Nephron (organoid): ENCODE measurements at regions not wholly inside any gene's neighbourhood (a gene's known extent, or its start where the extent isn't known, plus 50 kb on each side); places are given as distances from the start of the nearest gene placed in this dataset.

Experiments
- H3K27ac Mint-ChIP-seq, 3 experiments: 2 replicates each; pipeline ENCODE4 v1.8.0; 2020; ENCODE audit warnings: mixed read lengths in 3 of 3, mild to moderate bottlenecking in 2 of 3, moderate library complexity in 1 of 3
- H3K27me3 Mint-ChIP-seq: 2 replicates; pipeline ENCODE4 v1.8.0; 2021; ENCODE audit warnings: low read depth, mild to moderate bottlenecking, moderate library complexity, mixed read lengths
- H3K36me3 Mint-ChIP-seq: 2 replicates; pipeline ENCODE4 v1.8.0; 2020; ENCODE audit warnings: low read depth, mixed read lengths
- H3K4me1 Mint-ChIP-seq: 2 replicates; pipeline ENCODE4 v1.8.0; 2020; ENCODE audit warnings: mixed read lengths
- H3K4me3 Mint-ChIP-seq, 3 experiments: 2 replicates each; pipeline ENCODE4 v1.8.0; 2020; ENCODE audit warnings: mild to moderate bottlenecking in 3 of 3, mixed read lengths in 3 of 3, moderate library complexity in 2 of 3
- H3K9me3 Mint-ChIP-seq: 2 replicates; pipeline ENCODE4 v1.8.0; 2020; ENCODE audit warnings: mixed read lengths
- TF ChIP-seq, protein P1 (sequence below), 3 experiments: fragments of 200-600 bp; sonication (generic); IDR thresholded peaks; one replicate each; pipeline ENCODE4 v1.5.0; 2021; ENCODE audit warnings: antibody characterized with exemption in 3 of 3; ENCODE audit not compliant: unreplicated experiment in 3 of 3

DNA sequence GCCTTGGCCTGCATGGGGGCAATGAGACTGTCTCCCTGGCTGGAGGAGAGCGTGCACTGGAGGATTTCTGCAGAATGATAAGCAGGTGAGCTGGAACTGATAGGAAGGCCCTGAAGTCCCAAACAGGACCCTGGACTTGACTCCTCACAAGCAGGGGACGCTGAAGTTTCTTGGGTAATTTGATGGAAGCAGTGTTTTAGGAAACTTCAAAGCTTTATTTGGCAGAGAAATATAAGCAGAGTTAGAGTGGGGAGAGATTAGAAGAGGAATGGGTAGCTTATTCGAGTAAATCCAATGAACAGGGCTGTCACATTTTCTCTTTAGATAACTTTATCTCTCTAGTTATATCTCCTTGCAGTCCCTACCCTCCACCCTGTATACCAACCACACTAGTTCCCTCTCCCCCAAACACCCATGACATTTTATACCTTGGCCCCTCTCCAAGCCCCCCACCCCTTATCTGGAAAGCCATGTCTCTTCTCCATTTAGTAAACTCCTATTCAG is 73.6 kb upstream of the IGFBP5 start:
- Mint-ChIP-seq H3K4me1 (peaks cover 35% of the 10 kb centered on the region), H3K27me3 (peaks cover 15% of the 10 kb centered on the region), H3K4me3 (no peak overlapping the region), H3K27ac (no peak overlapping the region), H3K9me3 (peaks cover 12% of the 10 kb centered on the region), H3K36me3 (peaks cover 4% of the 10 kb centered on the region)
- TF ChIP-seq, protein P1, sequence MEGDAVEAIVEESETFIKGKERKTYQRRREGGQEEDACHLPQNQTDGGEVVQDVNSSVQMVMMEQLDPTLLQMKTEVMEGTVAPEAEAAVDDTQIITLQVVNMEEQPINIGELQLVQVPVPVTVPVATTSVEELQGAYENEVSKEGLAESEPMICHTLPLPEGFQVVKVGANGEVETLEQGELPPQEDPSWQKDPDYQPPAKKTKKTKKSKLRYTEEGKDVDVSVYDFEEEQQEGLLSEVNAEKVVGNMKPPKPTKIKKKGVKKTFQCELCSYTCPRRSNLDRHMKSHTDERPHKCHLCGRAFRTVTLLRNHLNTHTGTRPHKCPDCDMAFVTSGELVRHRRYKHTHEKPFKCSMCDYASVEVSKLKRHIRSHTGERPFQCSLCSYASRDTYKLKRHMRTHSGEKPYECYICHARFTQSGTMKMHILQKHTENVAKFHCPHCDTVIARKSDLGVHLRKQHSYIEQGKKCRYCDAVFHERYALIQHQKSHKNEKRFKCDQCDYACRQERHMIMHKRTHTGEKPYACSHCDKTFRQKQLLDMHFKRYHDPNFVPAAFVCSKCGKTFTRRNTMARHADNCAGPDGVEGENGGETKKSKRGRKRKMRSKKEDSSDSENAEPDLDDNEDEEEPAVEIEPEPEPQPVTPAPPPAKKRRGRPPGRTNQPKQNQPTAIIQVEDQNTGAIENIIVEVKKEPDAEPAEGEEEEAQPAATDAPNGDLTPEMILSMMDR (IDR thresholded peaks at IDR 0.05; ENCODE audit: unreplicated experiment in 3 of 3), result no peak

DNA sequence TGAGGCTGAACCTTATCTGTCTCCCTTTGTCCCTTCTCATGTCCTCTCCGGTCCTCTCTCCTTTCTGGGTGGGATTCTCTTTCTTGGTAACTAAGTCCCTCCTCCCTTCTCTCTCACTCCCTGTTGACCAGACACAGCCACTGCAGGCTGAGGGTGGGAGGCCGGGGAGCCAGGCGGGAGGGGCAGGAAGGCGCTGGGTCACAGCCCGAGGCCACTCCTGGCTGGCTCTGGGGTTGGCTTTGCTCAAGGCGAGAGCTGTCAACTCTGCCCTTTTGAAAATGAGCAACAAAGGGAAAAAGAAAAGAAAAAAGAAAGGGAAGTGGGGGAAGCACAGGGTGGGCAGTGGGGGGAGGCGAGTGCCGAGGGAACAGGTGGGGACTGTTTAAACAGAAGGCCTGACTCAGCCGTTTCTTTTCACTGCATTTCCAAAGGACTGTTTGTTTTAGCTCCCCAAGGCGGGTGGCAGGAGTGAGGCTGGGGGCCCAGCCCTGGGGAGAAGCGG is 70.5 kb upstream of the IGFBP5 start:
- Mint-ChIP-seq H3K4me1 (peaks cover 29% of the 10 kb centered on the region), H3K27me3 (peaks cover 3% of the 10 kb centered on the region), H3K36me3 (no peaks in the 10 kb centered on the region), H3K27ac (peak overlapping the region; percentile 79 to 85 (median 81)), H3K4me3 (peak overlapping the region in 1 of 3 experiments; percentile 49), H3K9me3 (peaks cover under 1% of the 10 kb centered on the region)
- TF ChIP-seq, protein P1 (IDR thresholded peaks at IDR 0.05; ENCODE audit: unreplicated experiment in 3 of 3), result peak in 2 of 3 experiments; percentile 24 to 30

DNA sequence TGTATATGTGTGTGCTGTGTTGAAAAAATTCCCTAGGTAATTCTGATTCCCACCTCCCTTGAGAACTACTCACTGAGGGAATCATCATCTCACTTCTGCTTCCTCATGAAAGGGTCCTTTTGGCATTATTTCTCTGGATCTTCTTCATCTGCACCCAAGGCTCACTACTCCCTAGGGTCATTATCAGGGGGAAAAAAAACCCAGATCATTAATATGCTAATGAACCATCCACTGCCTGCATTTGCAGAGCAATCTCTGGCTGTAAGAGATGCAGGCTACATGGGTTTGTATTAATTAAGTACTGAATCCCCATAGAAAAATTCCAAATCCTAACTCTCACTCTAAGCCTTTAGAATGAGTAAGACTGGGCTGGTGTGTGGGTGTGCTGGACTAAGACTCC is 68.0 kb upstream of the IGFBP5 start:
- peaks cover 3% of the 10 kb centered on the region for H3K27me3 Mint-ChIP-seq
- TF ChIP-seq, protein P1 (IDR thresholded peaks at IDR 0.05; ENCODE audit: unreplicated experiment in 3 of 3), result no peak
- H3K4me1 Mint-ChIP-seq, result peaks cover 37% of the 10 kb centered on the region
- no peak overlapping the region for H3K4me3 Mint-ChIP-seq
- H3K36me3 Mint-ChIP-seq, result no peaks in the 10 kb centered on the region
- peak overlapping the region in 1 of 3 experiments; percentile 3 for H3K27ac Mint-ChIP-seq
- no peaks in the 10 kb centered on the region for H3K9me3 Mint-ChIP-seq

DNA sequence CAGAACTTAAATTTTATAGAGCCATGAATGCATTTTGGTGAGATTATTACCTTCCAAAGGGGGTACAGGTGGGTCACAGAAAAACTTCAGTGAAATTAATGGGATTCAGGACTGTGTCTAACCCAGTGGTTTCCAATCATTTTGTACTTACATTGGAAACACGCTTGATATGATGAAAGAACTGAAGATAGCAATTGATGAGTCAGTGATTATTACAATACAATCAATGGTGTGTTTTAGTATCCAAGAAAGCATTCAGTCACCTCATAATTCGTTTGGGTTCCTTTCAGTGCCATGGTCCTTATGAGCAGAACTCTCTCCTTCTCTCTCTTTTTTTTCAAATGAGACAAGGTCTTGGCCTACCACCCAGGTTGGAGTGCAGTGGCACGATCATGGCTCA is 66.5 kb upstream of the IGFBP5 start:
- no peaks in the 10 kb centered on the region for H3K27me3 Mint-ChIP-seq
- H3K36me3 Mint-ChIP-seq, result no peaks in the 10 kb centered on the region
- no peak overlapping the region for H3K4me3 Mint-ChIP-seq
- H3K9me3 Mint-ChIP-seq, result no peaks in the 10 kb centered on the region
- TF ChIP-seq, protein P1 (IDR thresholded peaks at IDR 0.05; ENCODE audit: unreplicated experiment in 3 of 3), result no peak
- peaks cover 46% of the 10 kb centered on the region for H3K4me1 Mint-ChIP-seq
- H3K27ac Mint-ChIP-seq, result no peak overlapping the region

DNA sequence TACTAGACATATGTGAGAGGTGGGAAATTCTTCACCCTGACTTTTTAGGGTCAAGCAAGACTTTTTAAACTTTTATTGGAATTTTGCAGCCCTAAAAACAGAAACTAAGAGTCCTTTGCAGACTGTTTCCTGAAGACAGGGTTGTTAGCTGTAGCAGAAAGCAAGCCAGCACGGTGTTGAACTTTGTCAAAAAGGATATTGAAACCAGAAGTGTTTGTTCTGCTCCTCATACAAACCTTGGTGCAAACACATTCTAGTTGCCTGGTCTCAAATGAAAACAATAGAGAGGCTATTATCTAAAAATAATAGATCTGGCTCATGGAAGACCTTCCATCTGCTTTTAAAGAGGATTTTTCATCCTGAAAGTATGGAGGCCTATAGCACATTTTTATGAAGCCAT is 65.8 kb upstream of the IGFBP5 start:
- Mint-ChIP-seq H3K4me3 (no peak overlapping the region), H3K4me1 (peaks cover 47% of the 10 kb centered on the region), H3K27ac (peak overlapping the region in 1 of 3 experiments; percentile 13), H3K27me3 (no peaks in the 10 kb centered on the region), H3K9me3 (no peaks in the 10 kb centered on the region), H3K36me3 (no peaks in the 10 kb centered on the region)
- TF ChIP-seq, protein P1 (IDR thresholded peaks at IDR 0.05; ENCODE audit: unreplicated experiment in 3 of 3), result no peak
